ENCODE measurements at regions not wholly inside any gene's neighbourhood (a gene's known extent, or its start where the extent isn't known, plus 50 kb on each side); places are given as distances from the start of the nearest gene placed in this dataset.
"Not testable (repeated sequence)": the region's sequence is repeated elsewhere in the genome, so short reads cannot be mapped to it uniquely, and the experiment has no call there.

DNA sequence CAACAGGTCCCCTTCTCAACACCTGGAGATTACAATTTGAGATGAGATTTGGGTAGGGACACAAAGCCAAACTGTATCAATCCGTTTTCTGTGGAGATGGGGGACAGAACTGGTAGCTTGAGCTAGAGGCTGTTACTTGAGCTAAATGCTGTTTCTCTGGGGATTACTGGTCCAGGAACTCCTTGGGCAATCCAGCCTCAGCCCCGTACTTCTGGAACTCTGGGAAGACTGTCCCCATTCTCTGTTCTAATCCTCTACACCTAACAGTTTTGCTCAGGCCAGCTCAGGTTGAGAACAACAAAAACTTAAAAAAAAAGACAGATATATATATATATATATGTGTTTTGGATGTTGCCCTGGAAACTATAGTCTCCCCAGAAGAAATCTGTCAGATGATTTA, 255.0 kb downstream of the GOLGA6L6 start:
- not testable (repeated sequence) for TF ChIP-seq POLR2AphosphoS5 (IDR thresholded peaks at IDR 0.05; ENCODE audit: low read depth, low read length); POLR2A (IDR thresholded peaks at IDR 0.05; ENCODE audit: borderline replicate concordance, extremely low read depth, insufficient read depth, insufficient read length); ELF1 (IDR thresholded peaks at IDR 0.05; ENCODE audit: borderline replicate concordance, low read depth); TCF7L2 (IDR thresholded peaks at IDR 0.05; ENCODE audit: borderline replicate concordance, extremely low read depth, insufficient read depth, insufficient read length)
- TF ChIP-seq, protein P1, sequence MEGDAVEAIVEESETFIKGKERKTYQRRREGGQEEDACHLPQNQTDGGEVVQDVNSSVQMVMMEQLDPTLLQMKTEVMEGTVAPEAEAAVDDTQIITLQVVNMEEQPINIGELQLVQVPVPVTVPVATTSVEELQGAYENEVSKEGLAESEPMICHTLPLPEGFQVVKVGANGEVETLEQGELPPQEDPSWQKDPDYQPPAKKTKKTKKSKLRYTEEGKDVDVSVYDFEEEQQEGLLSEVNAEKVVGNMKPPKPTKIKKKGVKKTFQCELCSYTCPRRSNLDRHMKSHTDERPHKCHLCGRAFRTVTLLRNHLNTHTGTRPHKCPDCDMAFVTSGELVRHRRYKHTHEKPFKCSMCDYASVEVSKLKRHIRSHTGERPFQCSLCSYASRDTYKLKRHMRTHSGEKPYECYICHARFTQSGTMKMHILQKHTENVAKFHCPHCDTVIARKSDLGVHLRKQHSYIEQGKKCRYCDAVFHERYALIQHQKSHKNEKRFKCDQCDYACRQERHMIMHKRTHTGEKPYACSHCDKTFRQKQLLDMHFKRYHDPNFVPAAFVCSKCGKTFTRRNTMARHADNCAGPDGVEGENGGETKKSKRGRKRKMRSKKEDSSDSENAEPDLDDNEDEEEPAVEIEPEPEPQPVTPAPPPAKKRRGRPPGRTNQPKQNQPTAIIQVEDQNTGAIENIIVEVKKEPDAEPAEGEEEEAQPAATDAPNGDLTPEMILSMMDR (IDR thresholded peaks at IDR 0.05 in 2 of 3, conservative IDR thresholded peaks at IDR 0.05 in 1 of 3; ENCODE audit: borderline replicate concordance in 1 of 3, insufficient read depth in 1 of 3, low read depth in 2 of 3, low read length in 2 of 3) = not testable (repeated sequence)

Data from HCT116 (cell line).